DND-41 (cell line): ENCODE measurements at regions not wholly inside any gene's neighbourhood (a gene's known extent, or its start where the extent isn't known, plus 50 kb on each side); places are given as distances from the start of the nearest gene placed in this dataset.

Experiments
- CTCF ChIP-seq: IDR thresholded peaks from 2 replicates; pipeline ENCODE4 v1.5.1; 2012; ENCODE audit warnings: borderline replicate concordance, low read length, moderate library complexity, mild to moderate bottlenecking; ENCODE audit not compliant: poor library complexity, severe bottlenecking; ENCODE audit errors: extremely low read depth
- EZH2 ChIP-seq: IDR thresholded peaks from 3 replicates; pipeline ENCODE4 v1.6.1; 2012; ENCODE audit warnings: borderline replicate concordance, low read depth, mild to moderate bottlenecking, moderate library complexity, low read length, inconsistent platforms; ENCODE audit not compliant: severe bottlenecking

- TF ChIP-seq CTCF (no peak), EZH2 (no peak)
Observed at GRCh38 chr4:138677748-138678147, 337.8 kb upstream of the NOCT start.
